AG04450 (cell line): ENCODE measurements at regions not wholly inside any gene's neighbourhood (a gene's known extent, or its start where the extent isn't known, plus 50 kb on each side); places are given as distances from the start of the nearest gene placed in this dataset.

ENCODE experiments used
- CTCF ChIA-PET: fragments of 300-600, 350-600 bp; formaldehyde crosslinking; extraction: SDS; loops from one replicate; lab custom pipeline; 2022; ENCODE audit warnings: antibody characterized with exemption, inconsistent platforms; lab: Charles Lee
- POLR2A ChIA-PET: fragments of 350-600 bp; formaldehyde crosslinking; extraction: SDS; loops from one replicate; lab custom pipeline; 2021; ENCODE audit warnings: antibody characterized with exemption, inconsistent platforms; lab: Yijun Ruan, JAX
- DNase-seq: peaks from one replicate; pipeline ENCODE4 v3.0.0-alpha.2; 2011; ENCODE audit warnings: low read depth, low spot score
- H3K27ac ChIP-seq: one replicate; pipeline ENCODE4 v1.5.1; 2012; ENCODE audit warnings: low read depth, low read length, control low read depth
- H3K27me3 ChIP-seq: one replicate; pipeline ENCODE4 v1.6.0; 2012; ENCODE audit warnings: low read length; ENCODE audit not compliant: control insufficient read depth, insufficient read depth
- H3K4me3 ChIP-seq: 2 replicates; pipeline ENCODE4 v1.5.1; 2011; ENCODE audit warnings: mild to moderate bottlenecking, low read depth, low read length, control low read depth
- H3K9me3 ChIP-seq: 2 replicates; pipeline ENCODE4 v1.5.1; 2012; ENCODE audit warnings: low read length; ENCODE audit not compliant: control insufficient read depth, insufficient read depth
- CTCF ChIP-seq: IDR thresholded peaks from 2 replicates; pipeline ENCODE4 v1.5.1; 2011; ENCODE audit warnings: low read depth, low read length, control low read depth, inconsistent platforms

GRCh38 chr1:71245246-71245645, 164.4 kb upstream of the ZRANB2 start:
- H3K27me3 ChIP-seq: no peaks in the 10 kb centered on the region
- no peak overlapping the region for H3K27ac ChIP-seq
- ChIA-PET POLR2A (no interaction called here), CTCF (no interaction called here)
- H3K9me3 ChIP-seq: no peaks in the 10 kb centered on the region
- H3K4me3 ChIP-seq: no peak overlapping the region
- TF ChIP-seq CTCF: no peak
- DNase-seq: no peak

- no peak for DNase-seq
- Histone ChIP-seq H3K4me3 (no peak overlapping the region), H3K27me3 (no peaks in the 10 kb centered on the region), H3K27ac (no peak overlapping the region), H3K9me3 (no peaks in the 10 kb centered on the region)
- ChIA-PET POLR2A (no interaction called here), CTCF (no interaction called here)
- no peak for TF ChIP-seq CTCF
Observed at GRCh38 chr1:71242239-71242638, 161.4 kb upstream of the ZRANB2 start.

GRCh38 chr1:71240656-71241055, 159.8 kb upstream of the ZRANB2 start:
- CTCF ChIA-PET: no interaction called here
- no peak for TF ChIP-seq CTCF
- no peak overlapping the region for H3K27ac ChIP-seq
- H3K27me3 ChIP-seq: no peaks in the 10 kb centered on the region
- H3K9me3 ChIP-seq: no peaks in the 10 kb centered on the region
- no peak overlapping the region for H3K4me3 ChIP-seq
- POLR2A ChIA-PET: no interaction called here
- DNase-seq: no peak

- no peak for DNase-seq
- Histone ChIP-seq H3K27me3 (no peaks in the 10 kb centered on the region), H3K4me3 (no peak overlapping the region), H3K27ac (no peak overlapping the region), H3K9me3 (no peaks in the 10 kb centered on the region)
- ChIA-PET POLR2A (no interaction called here), CTCF (no interaction called here)
- TF ChIP-seq CTCF: no peak
Observed at GRCh38 chr1:71236503-71236902, 155.7 kb upstream of the ZRANB2 start.

- TF ChIP-seq CTCF: no peak
- H3K27me3 ChIP-seq: no peaks in the 10 kb centered on the region
- CTCF ChIA-PET: interaction anchor here (0.7 kb wide), 1 partner anchor 1009 kb away, joined by 4 read pairs; no protein-coding TSS in a partner anchor
- no peak overlapping the region for H3K27ac ChIP-seq
- DNase-seq: peak; percentile 11
- POLR2A ChIA-PET: no interaction called here
- no peak overlapping the region for H3K4me3 ChIP-seq
- no peaks in the 10 kb centered on the region for H3K9me3 ChIP-seq
Observed at GRCh38 chr1:71233645-71234044, 152.8 kb upstream of the ZRANB2 start.
